Peyer's patch (tissue), 4 donors: ENCODE measurements at regions not wholly inside any gene's neighbourhood (a gene's known extent, or its start where the extent isn't known, plus 50 kb on each side); places are given as distances from the start of the nearest gene placed in this dataset.

ENCODE experiments used
- POLR2A ChIP-seq, 2 donors: fragments of 450-650 bp; IDR thresholded peaks; one replicate each; pipeline ENCODE4 v1.5.1; 2017; ENCODE audit warnings: antibody characterized with exemption in 2 of 2, mild to moderate bottlenecking in 2 of 2, moderate library complexity in 2 of 2
- TF ChIP-seq, protein P1 (sequence below), 6 experiments: fragments of 450-650 bp in 4 of 6; fragments of 200-600 bp in 2 of 6; sonication (generic) in 1 of 6; IDR thresholded peaks; one replicate each; pipeline ENCODE4 v1.5.1; 2017 to 2019; ENCODE audit warnings: antibody characterized with exemption in 6 of 6, mild to moderate bottlenecking in 3 of 6, moderate library complexity in 1 of 6

- TF ChIP-seq, protein P1, sequence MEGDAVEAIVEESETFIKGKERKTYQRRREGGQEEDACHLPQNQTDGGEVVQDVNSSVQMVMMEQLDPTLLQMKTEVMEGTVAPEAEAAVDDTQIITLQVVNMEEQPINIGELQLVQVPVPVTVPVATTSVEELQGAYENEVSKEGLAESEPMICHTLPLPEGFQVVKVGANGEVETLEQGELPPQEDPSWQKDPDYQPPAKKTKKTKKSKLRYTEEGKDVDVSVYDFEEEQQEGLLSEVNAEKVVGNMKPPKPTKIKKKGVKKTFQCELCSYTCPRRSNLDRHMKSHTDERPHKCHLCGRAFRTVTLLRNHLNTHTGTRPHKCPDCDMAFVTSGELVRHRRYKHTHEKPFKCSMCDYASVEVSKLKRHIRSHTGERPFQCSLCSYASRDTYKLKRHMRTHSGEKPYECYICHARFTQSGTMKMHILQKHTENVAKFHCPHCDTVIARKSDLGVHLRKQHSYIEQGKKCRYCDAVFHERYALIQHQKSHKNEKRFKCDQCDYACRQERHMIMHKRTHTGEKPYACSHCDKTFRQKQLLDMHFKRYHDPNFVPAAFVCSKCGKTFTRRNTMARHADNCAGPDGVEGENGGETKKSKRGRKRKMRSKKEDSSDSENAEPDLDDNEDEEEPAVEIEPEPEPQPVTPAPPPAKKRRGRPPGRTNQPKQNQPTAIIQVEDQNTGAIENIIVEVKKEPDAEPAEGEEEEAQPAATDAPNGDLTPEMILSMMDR (IDR thresholded peaks at IDR 0.05): no peak
- TF ChIP-seq POLR2A (IDR thresholded peaks at IDR 0.05): no peak
These were observed 114.8 kb upstream of the NCAM2 start for GRCh38 chr21:20883408-20883800.
